Neural cell (in vitro differentiated cells): ENCODE measurements at regions not wholly inside any gene's neighbourhood (a gene's known extent, or its start where the extent isn't known, plus 50 kb on each side); places are given as distances from the start of the nearest gene placed in this dataset.

Experiments used
- H2AFZ ChIP-seq: fragments of 200-600, 300-800 bp; sonication (generic), shearing (Covaris generic); 2 replicates; pipeline ENCODE4 v1.6.0; 2014; ENCODE audit warnings: low read depth, mild to moderate bottlenecking, antibody characterized with exemption, low read length, moderate library complexity
- H3F3A ChIP-seq: fragments of 200-600 bp; shearing (Covaris generic); 2 replicates; pipeline ENCODE4 v1.6.1; 2016; ENCODE audit warnings: mild to moderate bottlenecking, moderate library complexity, mixed read lengths, antibody characterized with exemption, low read length; ENCODE audit not compliant: insufficient read depth, poor library complexity, severe bottlenecking
- H3K27ac ChIP-seq: fragments of 200-600, 300-800 bp; sonication (generic), shearing (Covaris generic); 2 replicates; pipeline ENCODE4 v1.5.1; 2014; ENCODE audit warnings: mild to moderate bottlenecking, low read length, moderate library complexity
- H3K27me3 ChIP-seq: fragments of 300-800, 200-600 bp; sonication (generic), shearing (Covaris generic); 2 replicates; pipeline ENCODE4 v1.6.0; 2014; ENCODE audit warnings: mild to moderate bottlenecking, low read depth, low read length, moderate library complexity; ENCODE audit not compliant: insufficient read depth
- H3K36me3 ChIP-seq: fragments of 300-800, 200-600 bp; sonication (generic), shearing (Covaris generic); 2 replicates; pipeline ENCODE4 v1.5.1; 2014; ENCODE audit warnings: mild to moderate bottlenecking, antibody characterized with exemption, low read length, moderate library complexity; ENCODE audit not compliant: insufficient read depth
- H3K4me2 ChIP-seq: fragments of 300-800, 200-600 bp; sonication (generic), shearing (Covaris generic); 2 replicates; pipeline ENCODE4 v1.6.0; 2014; ENCODE audit warnings: mild to moderate bottlenecking, low read length
- H3K4me3 ChIP-seq: fragments of 300-800, 200-600 bp; sonication (generic), shearing (Covaris generic); 2 replicates; pipeline ENCODE4 v1.5.1; 2014; ENCODE audit warnings: mild to moderate bottlenecking, low read length, moderate library complexity
- H3K79me2 ChIP-seq: fragments of 200-600 bp; shearing (Covaris generic); replicated peaks from 2 replicates; pipeline ENCODE4 v1.6.0; 2014; ENCODE audit warnings: mild to moderate bottlenecking, low read length, moderate library complexity; ENCODE audit not compliant: insufficient read depth
- H3K9ac ChIP-seq: fragments of 300-800, 200-600 bp; sonication (generic), shearing (Covaris generic); 2 replicates; pipeline ENCODE4 v1.6.1; 2016; ENCODE audit warnings: mild to moderate bottlenecking, low read length, mixed read lengths
- H3K9me2 ChIP-seq: fragments of 200-600 bp; shearing (Covaris generic); 2 replicates; pipeline ENCODE4 v1.6.1; 2016; ENCODE audit warnings: mild to moderate bottlenecking, low read length, mixed read lengths; ENCODE audit not compliant: insufficient read depth
- H3K9me3 ChIP-seq: fragments of 200-600, 300-800 bp; sonication (generic), shearing (Covaris generic); 2 replicates; pipeline ENCODE4 v1.6.1; 2016; ENCODE audit warnings: mild to moderate bottlenecking, mixed run types, low read length, moderate library complexity, mixed read lengths
- H4K20me1 ChIP-seq: fragments of 200-600 bp; shearing (Covaris generic); 2 replicates; pipeline ENCODE4 v1.6.1; 2016; ENCODE audit warnings: mild to moderate bottlenecking, mixed run types; ENCODE audit not compliant: insufficient read depth
- CTCF ChIP-seq: fragments of 450-650 bp; IDR thresholded peaks from 2 replicates; pipeline ENCODE4 v1.5.1; 2014; ENCODE audit warnings: antibody characterized with exemption, mild to moderate bottlenecking, moderate library complexity; ENCODE audit not compliant: poor library complexity, severe bottlenecking
- EP300 ChIP-seq: fragments of 450-650 bp; conservative IDR thresholded peaks from 2 replicates; pipeline ENCODE4 v1.6.1; 2014; ENCODE audit warnings: antibody characterized with exemption, mild to moderate bottlenecking, moderate library complexity; ENCODE audit not compliant: poor library complexity, severe bottlenecking
- EZH2 ChIP-seq: fragments of 200-600, 300-800 bp; shearing (Covaris generic), sonication (generic); IDR thresholded peaks from 2 replicates; pipeline ENCODE4 v1.6.1; 2014; ENCODE audit warnings: antibody characterized with exemption, low read length, borderline replicate concordance, mild to moderate bottlenecking; ENCODE audit not compliant: insufficient read depth, poor library complexity, severe bottlenecking
- MXI1 ChIP-seq: fragments of 450-650 bp; conservative IDR thresholded peaks from 2 replicates; pipeline ENCODE4 v1.6.1; 2014; ENCODE audit warnings: antibody characterized with exemption, mild to moderate bottlenecking; ENCODE audit not compliant: poor library complexity, severe bottlenecking
- POLR2AphosphoS5 ChIP-seq: IDR thresholded peaks from 2 replicates; pipeline ENCODE4 v1.6.1; 2012
- RAD21 ChIP-seq: fragments of 450-650 bp; conservative IDR thresholded peaks from 2 replicates; pipeline ENCODE4 v1.6.1; 2014; ENCODE audit warnings: antibody characterized with exemption, mild to moderate bottlenecking, moderate library complexity
- REST ChIP-seq: IDR thresholded peaks from 2 replicates; pipeline ENCODE4 v1.6.1; 2012; ENCODE audit warnings: borderline replicate concordance
- SMC3 ChIP-seq: fragments of 450-650 bp; conservative IDR thresholded peaks from 2 replicates; pipeline ENCODE4 v1.6.1; 2014; ENCODE audit warnings: antibody characterized with exemption, mild to moderate bottlenecking, moderate library complexity; ENCODE audit not compliant: poor library complexity
- TAF1 ChIP-seq: IDR thresholded peaks from 2 replicates; pipeline ENCODE4 v1.6.1; 2012; ENCODE audit warnings: low read depth

GRCh38 chr10:106076496-106076895, 1088.0 kb downstream of the SORCS1 start:
- Histone ChIP-seq H2AFZ (no peak overlapping the region), H3K9me3 (no peaks in the 10 kb centered on the region), H3K4me2 (no peak overlapping the region), H4K20me1 (no peaks in the 10 kb centered on the region), H3K36me3 (no peaks in the 10 kb centered on the region), H3K27ac (no peak overlapping the region), H3F3A (no peaks in the 10 kb centered on the region), H3K9me2 (no peaks in the 10 kb centered on the region), H3K9ac (no peak overlapping the region), H3K27me3 (no peaks in the 10 kb centered on the region), H3K79me2 (no peaks in the 10 kb centered on the region), H3K4me3 (no peak overlapping the region)
- TF ChIP-seq POLR2AphosphoS5 (no peak), MXI1 (no peak), SMC3 (no peak), EP300 (no peak), RAD21 (no peak), TAF1 (no peak), CTCF (no peak), REST (no peak), EZH2 (no peak)

- TF ChIP-seq RAD21, result no peak
- no peak for TF ChIP-seq MXI1
- no peak for TF ChIP-seq POLR2AphosphoS5
- no peak for TF ChIP-seq EP300
- TF ChIP-seq REST, result no peak
- no peak for TF ChIP-seq EZH2
- no peak for TF ChIP-seq TAF1
- no peak for TF ChIP-seq CTCF
- TF ChIP-seq SMC3, result no peak
- no peaks in the 10 kb centered on the region for H3F3A ChIP-seq
- H3K4me3 ChIP-seq, result no peak overlapping the region
- H3K4me2 ChIP-seq, result no peak overlapping the region
- no peaks in the 10 kb centered on the region for H3K9me2 ChIP-seq
- H3K36me3 ChIP-seq, result no peaks in the 10 kb centered on the region
- H3K9ac ChIP-seq, result no peak overlapping the region
- no peak overlapping the region for H3K27ac ChIP-seq
- no peaks in the 10 kb centered on the region for H3K27me3 ChIP-seq
- no peak overlapping the region for H2AFZ ChIP-seq
- H3K79me2 ChIP-seq, result no peaks in the 10 kb centered on the region
- no peaks in the 10 kb centered on the region for H3K9me3 ChIP-seq
- no peaks in the 10 kb centered on the region for H4K20me1 ChIP-seq
Observed at GRCh38 chr10:106053061-106053460, 1111.4 kb downstream of the SORCS1 start.
